ENCODE measurements at regions not wholly inside any gene's neighbourhood (a gene's known extent, or its start where the extent isn't known, plus 50 kb on each side); places are given as distances from the start of the nearest gene placed in this dataset.

DNA sequence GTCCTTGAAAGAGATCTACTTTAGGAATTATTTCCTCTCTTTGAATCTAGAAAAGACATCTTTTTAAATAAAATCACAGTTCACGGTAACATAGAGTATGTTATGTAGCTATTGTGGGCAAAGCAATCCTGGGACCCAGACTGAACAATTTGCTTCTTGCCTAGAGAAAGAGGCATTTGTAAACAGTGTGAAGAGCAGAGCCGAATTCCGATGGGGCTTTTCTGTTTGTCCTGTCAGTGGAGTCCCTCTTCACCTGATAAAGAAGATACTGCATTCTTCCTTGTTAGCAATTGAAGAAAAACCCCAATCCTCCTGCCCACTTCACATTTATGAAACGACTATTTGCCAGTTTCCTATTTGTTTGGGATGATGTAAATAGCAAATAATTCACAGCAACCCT, 462.9 kb downstream of the WDR72 start:
- FAIRE-seq: no peak

GRCh38 chr15:53295574-53295973, 463.9 kb downstream of the WDR72 start:
- no peak for FAIRE-seq

DNA sequence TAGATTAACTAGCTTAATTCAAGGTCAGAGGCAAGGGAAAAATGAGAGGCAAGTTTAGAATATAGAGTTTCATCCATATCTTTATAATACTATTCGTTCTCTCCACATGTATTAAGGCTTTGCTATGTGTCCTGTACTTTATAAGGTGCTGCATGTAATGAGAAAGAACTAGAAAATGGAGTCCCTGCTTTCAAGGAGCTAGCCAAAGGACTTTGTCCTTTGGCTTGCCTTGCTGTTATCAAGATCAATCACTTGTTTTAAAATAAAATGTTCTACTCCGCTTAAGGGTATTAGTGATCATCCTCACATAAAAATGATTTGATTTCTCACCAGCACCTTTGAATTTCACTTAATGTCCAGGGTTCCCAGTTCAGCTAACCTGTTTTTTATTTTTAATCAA, 470.9 kb downstream of the WDR72 start:
- FAIRE-seq: no peak

GRCh38 chr15:53274630-53275029, 484.5 kb upstream of the ONECUT1 start:
- FAIRE-seq: no peak

DNA sequence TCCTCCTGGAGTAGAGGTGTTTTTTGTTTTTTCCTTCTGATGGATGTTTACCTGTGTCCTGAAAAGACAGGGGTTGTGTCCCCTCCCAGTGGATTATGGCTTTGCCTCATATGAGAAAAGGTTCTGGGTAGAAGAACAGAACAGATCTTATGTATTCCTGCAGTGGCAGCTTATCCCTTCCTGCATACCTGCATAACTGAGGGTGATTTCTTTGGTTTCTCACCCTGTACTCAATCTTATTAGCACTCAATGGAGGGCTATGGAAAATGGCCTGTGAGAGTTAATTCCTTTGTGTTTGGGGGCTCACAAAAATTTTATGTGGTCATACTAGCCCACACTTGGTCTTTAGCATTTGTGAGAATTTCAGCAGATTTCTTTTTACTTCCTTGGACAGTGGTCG, 482.0 kb upstream of the ONECUT1 start:
- FAIRE-seq: no peak

GRCh38 chr15:53266176-53266575, 476.0 kb upstream of the ONECUT1 start:
- no peak for FAIRE-seq

GRCh38 chr15:53260647-53261046, 470.5 kb upstream of the ONECUT1 start:
- no peak for FAIRE-seq

DNA sequence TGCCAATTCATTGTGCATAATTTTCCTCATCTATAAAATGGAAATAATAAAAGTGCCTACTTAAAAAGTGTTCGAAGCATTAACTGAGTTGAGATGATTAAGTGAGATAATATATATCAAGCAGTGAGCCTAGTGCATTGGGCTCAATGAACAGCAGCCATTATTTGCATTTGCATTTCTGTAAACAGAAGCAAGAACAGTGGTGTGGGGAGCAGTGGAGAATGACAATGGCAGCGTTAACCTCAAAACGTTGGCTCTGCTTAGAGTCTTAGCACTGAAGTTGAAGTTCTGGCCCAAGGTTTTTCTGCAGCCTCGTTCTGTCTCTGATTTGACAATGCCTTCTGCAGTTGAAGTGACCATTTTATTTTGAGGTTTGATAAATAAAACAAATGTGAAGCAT, 466.3 kb upstream of the ONECUT1 start:
- FAIRE-seq: no peak

DNA sequence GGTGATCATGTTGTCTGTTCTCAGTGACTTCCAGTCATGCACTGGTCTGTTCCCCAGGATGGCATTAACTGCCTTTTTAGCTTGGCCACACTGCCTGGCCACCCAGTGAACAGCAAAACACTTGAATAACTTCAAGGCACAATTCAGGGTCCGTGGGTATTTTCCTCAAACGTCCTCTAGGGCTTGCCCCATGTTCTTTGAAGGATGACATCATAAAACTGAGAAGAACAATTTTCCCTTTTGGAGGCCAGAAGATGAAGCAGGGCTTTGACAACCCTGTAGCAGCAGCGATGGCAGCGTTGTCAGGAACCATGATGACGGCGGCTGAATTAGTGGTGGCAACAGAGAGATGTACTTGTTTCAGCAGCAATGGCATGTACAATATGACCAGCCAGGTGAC, 465.9 kb upstream of the ONECUT1 start:
- no peak for FAIRE-seq

DNA sequence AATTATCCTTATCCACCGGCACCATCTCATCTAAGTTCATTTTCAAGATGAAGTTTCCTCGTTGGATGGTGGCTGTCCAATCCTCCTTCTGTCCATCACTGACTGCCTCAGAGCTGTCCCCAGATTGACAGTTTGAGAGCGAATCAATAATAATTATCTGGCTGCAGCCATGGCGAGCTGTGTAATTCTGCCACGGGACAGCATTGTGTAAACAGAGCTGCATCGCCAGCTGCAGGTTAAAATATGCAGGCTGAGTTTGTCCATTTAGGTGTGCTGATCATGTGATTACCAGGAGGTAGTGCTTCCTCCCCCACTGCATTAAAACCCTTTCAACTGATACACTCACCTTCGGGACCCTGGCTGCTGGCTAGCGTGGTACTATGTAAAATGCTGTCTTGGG, 461.9 kb upstream of the ONECUT1 start:
- FAIRE-seq: no peak

DNA sequence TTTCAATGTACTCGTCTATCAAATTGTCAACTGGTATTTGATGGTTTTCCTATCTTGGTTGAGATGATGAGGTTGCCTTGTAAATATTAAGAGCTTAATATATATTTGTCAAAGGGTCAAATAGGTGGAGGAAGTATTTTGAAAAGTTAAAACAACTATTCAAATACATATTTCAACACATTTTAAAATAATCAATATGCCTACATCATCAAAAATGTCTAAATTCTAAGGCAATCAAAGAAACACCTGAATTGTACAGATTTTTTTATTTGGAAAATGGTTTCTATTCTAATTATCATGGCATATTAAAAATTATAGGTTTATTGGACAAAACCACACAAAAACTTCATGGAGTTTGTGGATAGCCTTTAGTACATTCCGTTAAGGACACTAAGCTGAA, 461.4 kb upstream of the ONECUT1 start:
- no peak for FAIRE-seq

DNA sequence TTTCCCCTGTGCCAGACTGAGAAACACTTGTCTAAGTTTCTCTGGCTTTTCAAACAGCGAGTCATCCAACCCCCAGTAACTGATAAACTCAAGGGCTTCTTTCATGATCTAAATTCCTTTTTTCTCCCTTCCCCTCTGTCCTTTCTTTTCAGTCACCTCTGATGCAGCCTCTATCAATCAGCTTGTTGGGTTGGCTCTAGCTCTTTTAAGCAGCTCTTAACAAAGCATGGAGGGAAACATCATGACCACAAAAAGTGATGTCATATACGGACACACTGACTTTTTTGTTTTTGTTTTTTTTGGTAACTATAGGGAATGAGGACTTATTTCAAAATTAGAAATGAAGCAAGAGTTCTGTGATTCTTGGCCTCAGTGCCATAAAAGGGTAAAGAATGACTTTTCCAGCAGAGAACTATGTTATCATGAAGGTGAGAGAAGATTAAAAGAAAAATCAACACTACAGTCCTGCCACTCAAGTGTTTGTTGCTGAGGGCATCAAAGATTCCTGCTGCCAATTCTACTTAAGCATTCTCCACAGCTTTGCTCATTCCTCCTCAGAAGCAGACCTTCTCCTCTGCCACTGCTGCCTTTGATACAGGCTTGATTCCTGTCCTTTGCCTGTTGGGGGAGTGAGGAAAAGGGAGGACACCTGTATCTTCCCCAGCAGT, 457.0 kb upstream of the ONECUT1 start:
- FAIRE-seq: no peak

- FAIRE-seq: no peak
These were observed 456.3 kb upstream of the ONECUT1 start for GRCh38 chr15:53246404-53246803.

GRCh38 chr15:53233801-53234200, 443.7 kb upstream of the ONECUT1 start:
- FAIRE-seq: no peak

DNA sequence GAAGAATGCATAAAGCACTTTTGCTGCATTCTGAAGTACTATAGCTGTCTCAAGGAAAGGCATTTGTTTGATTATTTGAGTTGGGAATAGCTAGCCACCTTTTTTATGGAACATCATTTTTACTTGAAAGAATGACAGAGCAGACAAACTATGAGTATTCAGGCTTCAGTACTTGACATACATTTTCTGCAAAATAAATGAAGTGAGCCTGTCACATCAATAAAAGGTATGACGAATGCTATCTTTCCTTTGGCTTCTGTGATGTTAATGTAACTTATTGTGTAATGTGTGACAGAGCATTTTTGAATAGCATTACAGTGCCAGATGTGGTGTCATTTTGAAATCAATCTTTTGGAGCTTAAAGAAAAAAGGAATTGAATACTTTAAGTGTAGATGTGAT, 440.3 kb upstream of the ONECUT1 start:
- no peak for FAIRE-seq

DNA sequence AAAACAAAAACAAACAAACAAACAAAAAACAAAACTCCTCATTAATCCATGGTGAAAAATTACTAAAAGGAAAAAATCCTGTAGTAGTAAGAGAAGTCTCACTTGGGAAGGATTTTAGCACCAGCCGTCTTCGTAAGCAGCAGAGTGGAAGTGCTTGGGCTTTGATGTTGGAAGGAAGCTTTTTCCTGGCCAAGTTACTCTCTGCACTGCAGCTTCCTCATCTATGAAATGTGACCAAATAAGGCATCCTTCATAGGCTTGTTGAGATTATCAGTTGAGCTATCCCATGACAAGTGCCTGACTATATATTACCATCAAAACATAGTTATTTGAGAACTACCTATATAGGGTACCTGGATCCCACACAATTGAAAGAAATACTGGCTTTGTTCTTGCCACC, 436.4 kb upstream of the ONECUT1 start:
- no peak for FAIRE-seq

DNA sequence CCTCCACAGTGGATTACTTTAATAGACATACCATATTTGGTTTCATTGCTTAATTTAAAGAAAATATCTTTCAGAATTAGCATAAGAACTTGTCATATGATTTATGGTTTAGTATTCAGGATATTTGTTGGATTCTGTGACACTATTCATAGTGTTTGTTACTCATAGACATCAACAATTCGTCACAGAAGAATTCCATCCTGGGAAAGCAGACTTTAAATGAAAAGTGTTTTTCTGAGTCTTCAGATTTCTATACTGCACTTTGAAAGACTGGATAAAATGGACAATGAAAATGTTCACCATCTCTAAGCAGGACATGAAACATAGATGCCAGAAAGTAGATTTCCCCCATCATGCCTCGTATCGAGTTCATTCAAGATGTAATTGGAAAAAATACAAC, 435.6 kb upstream of the ONECUT1 start:
- no peak for FAIRE-seq

DNA sequence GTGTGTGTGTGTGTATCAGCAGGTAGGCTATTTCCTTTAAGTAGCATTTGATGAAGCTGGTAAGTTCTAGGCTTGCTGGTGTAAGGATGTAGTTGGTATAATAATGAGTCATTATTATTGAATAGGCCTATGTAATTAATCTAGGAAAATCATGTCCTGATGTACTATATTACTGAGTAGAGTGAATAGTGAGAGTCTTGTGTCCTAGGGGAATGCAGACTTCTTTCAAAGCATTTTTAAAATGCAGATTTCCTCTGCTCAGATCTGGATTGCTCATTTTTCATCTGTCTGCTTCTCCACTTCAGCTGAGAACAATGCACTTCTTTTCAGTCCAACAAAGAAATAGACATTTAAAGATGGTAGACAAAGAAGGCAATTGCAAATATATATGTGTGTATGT, 434.2 kb upstream of the ONECUT1 start:
- no peak for FAIRE-seq

DNA sequence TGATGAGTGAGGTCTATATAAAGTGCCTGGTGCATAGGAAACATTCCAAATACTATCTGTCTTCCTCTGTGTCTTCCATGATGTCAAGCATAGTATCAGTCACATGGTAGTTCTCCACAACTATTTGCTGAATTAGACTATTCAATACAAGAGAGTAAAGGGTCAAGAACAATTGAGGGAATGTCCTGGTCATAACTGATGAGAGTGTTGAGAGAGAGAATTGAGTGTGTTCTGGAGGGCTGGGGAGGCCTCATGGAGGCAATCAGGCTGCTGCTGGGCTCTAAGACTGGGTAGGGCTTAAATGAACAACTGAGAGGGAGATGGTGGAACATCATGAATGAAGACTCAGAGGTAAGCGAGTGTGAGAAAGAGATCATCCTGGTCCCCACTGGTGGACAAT, 433.7 kb upstream of the ONECUT1 start:
- FAIRE-seq: no peak

GRCh38 chr15:53218666-53219580, 428.8 kb upstream of the ONECUT1 start:
- no peak for FAIRE-seq

DNA sequence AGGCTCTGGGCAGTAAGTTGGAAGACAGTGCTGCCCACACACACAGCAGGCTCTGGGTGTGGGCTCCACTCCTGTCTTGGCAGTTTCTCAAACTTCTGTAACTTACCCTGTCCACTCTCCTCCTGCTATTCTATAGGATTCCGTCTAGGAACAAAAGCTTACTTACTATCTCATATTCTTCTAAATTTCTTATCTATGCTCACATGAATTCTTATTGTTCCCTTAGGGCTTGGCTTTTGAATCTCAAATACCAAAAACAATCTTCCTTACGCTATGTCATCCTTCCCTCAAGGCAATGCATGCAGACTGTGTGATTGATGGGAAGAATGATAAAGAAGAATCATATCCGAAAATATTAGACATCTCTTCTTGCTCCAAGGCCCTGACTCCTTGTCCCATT, 425.9 kb upstream of the ONECUT1 start:
- FAIRE-seq: no peak

DNA sequence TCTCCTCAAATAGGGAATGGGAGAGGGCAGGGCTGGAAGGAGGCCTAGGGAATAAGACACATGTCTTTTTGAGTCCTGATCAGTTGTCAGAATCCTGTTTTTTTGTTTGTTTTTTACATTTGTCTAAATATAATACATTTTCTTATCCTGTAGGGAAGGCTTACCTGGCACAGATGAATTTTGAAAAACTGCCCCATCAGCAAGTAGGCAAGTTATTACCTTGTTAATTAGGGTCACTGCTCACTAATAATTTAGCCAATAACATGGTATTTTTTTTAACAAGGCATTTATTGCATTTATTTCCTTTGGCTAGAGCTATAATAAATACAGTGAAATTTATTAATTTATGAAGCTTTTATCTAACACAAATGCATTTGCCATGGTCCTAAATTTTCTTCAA, 423.2 kb upstream of the ONECUT1 start:
- no peak for FAIRE-seq

- no peak for FAIRE-seq
These were observed 422.6 kb upstream of the ONECUT1 start for GRCh38 chr15:53212785-53213184.

DNA sequence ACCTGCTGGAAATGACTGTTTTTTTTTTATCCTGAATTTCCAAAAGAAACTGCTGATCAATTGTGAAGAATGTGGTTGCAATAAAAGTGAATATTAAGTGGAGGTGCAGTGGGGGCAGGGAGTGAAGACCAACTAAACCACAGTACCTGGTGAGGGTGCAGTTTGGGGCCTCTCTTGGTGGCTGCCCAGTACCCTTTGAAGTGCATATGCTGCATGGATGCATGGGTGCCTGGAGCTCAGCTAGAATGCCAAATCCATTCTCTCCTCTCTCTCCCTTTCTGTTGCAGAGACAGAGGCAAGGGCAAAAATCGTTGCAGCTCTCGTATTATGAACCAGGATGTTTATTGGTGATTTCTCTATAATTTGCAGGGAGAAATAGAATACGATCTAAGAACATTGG, 420.5 kb upstream of the ONECUT1 start:
- no peak for FAIRE-seq
